Panc1 (cell line): ENCODE measurements at regions not wholly inside any gene's neighbourhood (a gene's known extent, or its start where the extent isn't known, plus 50 kb on each side); places are given as distances from the start of the nearest gene placed in this dataset.

ENCODE experiments used
- ATAC-seq: fragments of 200-7000 bp; cut with Tn5 transposase; 2 replicates; pipeline ENCODE4 v1.9.1; 2020; ENCODE audit warnings: mild to moderate bottlenecking, moderate library complexity
- BruUV-seq: library from RNA; stranded (reverse); fragments of 400-500 nt; replicated peaks from 2 replicates; lab custom pipeline; 2021; lab: Mats Ljungman, UMichigan
- CTCF ChIA-PET: fragments of 300-600 bp; sonication (Branson Sonifier 250); formaldehyde crosslinking; loops from one replicate; lab custom pipeline; 2022; ENCODE audit warnings: antibody characterized with exemption; lab: Charles Lee
- POLR2A ChIA-PET: fragments of 300-600 bp; sonication (Branson Sonifier 250); formaldehyde crosslinking; loops from one replicate; lab custom pipeline; 2022; ENCODE audit warnings: antibody characterized with exemption; lab: Charles Lee
- DNase-seq: peaks from one replicate; pipeline ENCODE4 v3.0.0-alpha.2; 2010; ENCODE audit warnings: low read depth, low spot score
- H3K27ac ChIP-seq: 2 replicates; pipeline ENCODE4 v1.5.1; 2011; ENCODE audit warnings: mild to moderate bottlenecking, low read length, inconsistent platforms
- H3K27me3 ChIP-seq: fragments of 200-500 bp; sonication (Bioruptor generic); 2 replicates; pipeline ENCODE4 v1.6.0; 2014; ENCODE audit warnings: low read length, inconsistent platforms; ENCODE audit not compliant: control insufficient read depth, insufficient read depth
- H3K36me3 ChIP-seq: fragments of 200-500 bp; sonication (Bioruptor generic); 2 replicates; pipeline ENCODE4 v1.5.1; 2014; ENCODE audit warnings: inconsistent platforms, mild to moderate bottlenecking, low read length, moderate library complexity; ENCODE audit not compliant: control insufficient read depth, insufficient read depth
- H3K4me1 ChIP-seq: 2 replicates; pipeline ENCODE4 v1.5.1; 2011; ENCODE audit warnings: inconsistent platforms, mild to moderate bottlenecking, low read length, moderate library complexity; ENCODE audit not compliant: control insufficient read depth, insufficient read depth
- H3K4me3 ChIP-seq, 2 experiments: 2 replicates each; pipeline ENCODE4 v1.5.1; 2011 to 2012; ENCODE audit warnings: low read depth in 2 of 2, low read length in 2 of 2, mild to moderate bottlenecking in 2 of 2, inconsistent platforms in 1 of 2, moderate library complexity in 1 of 2
- H3K9me3 ChIP-seq: fragments of 200-500 bp; sonication (Bioruptor generic); 2 replicates; pipeline ENCODE4 v1.5.1; 2014; ENCODE audit warnings: low read depth, mild to moderate bottlenecking, inconsistent platforms, low read length, moderate library complexity; ENCODE audit not compliant: control insufficient read depth, insufficient read depth
- POLR2AphosphoS5 ChIP-seq: IDR thresholded peaks from 2 replicates; pipeline ENCODE4 v1.6.1; 2012; ENCODE audit warnings: mild to moderate bottlenecking, low read depth, low read length, moderate library complexity
- SIN3A ChIP-seq: IDR thresholded peaks from 2 replicates; pipeline ENCODE4 v1.6.1; 2012; ENCODE audit warnings: low read depth, mild to moderate bottlenecking, low read length, moderate library complexity, borderline replicate concordance; ENCODE audit not compliant: insufficient read depth
- TCF7L2 ChIP-seq: IDR thresholded peaks from 2 replicates; pipeline ENCODE4 v1.6.1; 2011; ENCODE audit warnings: mild to moderate bottlenecking, low read depth, low read length, inconsistent platforms
- in situ Hi-C: cut with HindIII; loops from 2 replicates; pipeline ENCODE4 v1.10.0; 2016; ENCODE audit warnings: low sequenced_read_pairs, low pct_unique_long_range_greater_than_20kb
- intact Hi-C: fragments of 100-400 bp; cut with micrococcal nuclease; formaldehyde crosslinking; loops from one replicate; pipeline ENCODE4 v1.10.0; 2022; ENCODE audit not compliant: unreplicated experiment
- TF ChIP-seq, protein P1 (sequence below): fragments of 450-650 bp; IDR thresholded peaks from 2 replicates; pipeline ENCODE4 v1.5.1; 2017; ENCODE audit warnings: mild to moderate bottlenecking
- TF ChIP-seq, protein P2 (sequence below), 2 experiments: IDR thresholded peaks; 2 replicates each; pipeline ENCODE4 v1.6.1; 2011 to 2012; ENCODE audit warnings: low read depth in 2 of 2, control low read depth in 1 of 2, low read length in 1 of 2, mild to moderate bottlenecking in 1 of 2, moderate library complexity in 1 of 2; ENCODE audit not compliant: insufficient read depth in 1 of 2

DNA sequence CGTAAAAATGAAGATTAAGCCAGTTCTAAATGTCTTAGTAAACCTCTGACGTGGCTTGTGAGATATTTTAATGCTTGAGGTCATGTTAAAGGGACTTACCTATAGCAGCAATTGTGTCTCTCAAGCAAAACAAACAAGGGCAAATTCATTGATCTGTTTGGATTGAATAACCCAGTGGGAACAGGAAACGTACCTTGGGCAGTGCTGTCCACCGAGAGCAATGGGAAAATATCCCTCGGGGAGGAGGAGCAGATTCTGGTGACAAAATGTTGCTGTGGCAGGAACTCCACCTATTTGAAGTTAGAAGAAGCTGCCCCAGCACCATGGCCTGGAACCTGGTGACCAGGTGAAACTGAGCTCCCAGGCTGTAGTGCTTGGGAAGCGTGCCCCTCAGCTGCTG is 107.1 kb upstream of the FZD8 start:
- H3K27me3 ChIP-seq: no peaks in the 10 kb centered on the region
- ChIA-PET POLR2A (no interaction called here), CTCF (no interaction called here)
- H3K4me3 ChIP-seq: no peak overlapping the region
- no peak for TF ChIP-seq TCF7L2
- TF ChIP-seq, protein P1, sequence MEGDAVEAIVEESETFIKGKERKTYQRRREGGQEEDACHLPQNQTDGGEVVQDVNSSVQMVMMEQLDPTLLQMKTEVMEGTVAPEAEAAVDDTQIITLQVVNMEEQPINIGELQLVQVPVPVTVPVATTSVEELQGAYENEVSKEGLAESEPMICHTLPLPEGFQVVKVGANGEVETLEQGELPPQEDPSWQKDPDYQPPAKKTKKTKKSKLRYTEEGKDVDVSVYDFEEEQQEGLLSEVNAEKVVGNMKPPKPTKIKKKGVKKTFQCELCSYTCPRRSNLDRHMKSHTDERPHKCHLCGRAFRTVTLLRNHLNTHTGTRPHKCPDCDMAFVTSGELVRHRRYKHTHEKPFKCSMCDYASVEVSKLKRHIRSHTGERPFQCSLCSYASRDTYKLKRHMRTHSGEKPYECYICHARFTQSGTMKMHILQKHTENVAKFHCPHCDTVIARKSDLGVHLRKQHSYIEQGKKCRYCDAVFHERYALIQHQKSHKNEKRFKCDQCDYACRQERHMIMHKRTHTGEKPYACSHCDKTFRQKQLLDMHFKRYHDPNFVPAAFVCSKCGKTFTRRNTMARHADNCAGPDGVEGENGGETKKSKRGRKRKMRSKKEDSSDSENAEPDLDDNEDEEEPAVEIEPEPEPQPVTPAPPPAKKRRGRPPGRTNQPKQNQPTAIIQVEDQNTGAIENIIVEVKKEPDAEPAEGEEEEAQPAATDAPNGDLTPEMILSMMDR: no peak
- TF ChIP-seq, protein P2, sequence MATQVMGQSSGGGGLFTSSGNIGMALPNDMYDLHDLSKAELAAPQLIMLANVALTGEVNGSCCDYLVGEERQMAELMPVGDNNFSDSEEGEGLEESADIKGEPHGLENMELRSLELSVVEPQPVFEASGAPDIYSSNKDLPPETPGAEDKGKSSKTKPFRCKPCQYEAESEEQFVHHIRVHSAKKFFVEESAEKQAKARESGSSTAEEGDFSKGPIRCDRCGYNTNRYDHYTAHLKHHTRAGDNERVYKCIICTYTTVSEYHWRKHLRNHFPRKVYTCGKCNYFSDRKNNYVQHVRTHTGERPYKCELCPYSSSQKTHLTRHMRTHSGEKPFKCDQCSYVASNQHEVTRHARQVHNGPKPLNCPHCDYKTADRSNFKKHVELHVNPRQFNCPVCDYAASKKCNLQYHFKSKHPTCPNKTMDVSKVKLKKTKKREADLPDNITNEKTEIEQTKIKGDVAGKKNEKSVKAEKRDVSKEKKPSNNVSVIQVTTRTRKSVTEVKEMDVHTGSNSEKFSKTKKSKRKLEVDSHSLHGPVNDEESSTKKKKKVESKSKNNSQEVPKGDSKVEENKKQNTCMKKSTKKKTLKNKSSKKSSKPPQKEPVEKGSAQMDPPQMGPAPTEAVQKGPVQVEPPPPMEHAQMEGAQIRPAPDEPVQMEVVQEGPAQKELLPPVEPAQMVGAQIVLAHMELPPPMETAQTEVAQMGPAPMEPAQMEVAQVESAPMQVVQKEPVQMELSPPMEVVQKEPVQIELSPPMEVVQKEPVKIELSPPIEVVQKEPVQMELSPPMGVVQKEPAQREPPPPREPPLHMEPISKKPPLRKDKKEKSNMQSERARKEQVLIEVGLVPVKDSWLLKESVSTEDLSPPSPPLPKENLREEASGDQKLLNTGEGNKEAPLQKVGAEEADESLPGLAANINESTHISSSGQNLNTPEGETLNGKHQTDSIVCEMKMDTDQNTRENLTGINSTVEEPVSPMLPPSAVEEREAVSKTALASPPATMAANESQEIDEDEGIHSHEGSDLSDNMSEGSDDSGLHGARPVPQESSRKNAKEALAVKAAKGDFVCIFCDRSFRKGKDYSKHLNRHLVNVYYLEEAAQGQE (IDR thresholded peaks at IDR 0.05; ENCODE audit: insufficient read depth in 1 of 2, low read depth in 2 of 2, low read length in 1 of 2): no peak
- ATAC-seq (no peak), DNase-seq (no peak)
- no peak overlapping the region for H3K27ac ChIP-seq
- no peaks in the 10 kb centered on the region for H3K4me1 ChIP-seq
- no TSS peak for BruUV-seq
- intact Hi-C loops: no loop called here
- H3K9me3 ChIP-seq: no peaks in the 10 kb centered on the region
- in situ Hi-C loops: no loop called here
- no peaks in the 10 kb centered on the region for H3K36me3 ChIP-seq

DNA sequence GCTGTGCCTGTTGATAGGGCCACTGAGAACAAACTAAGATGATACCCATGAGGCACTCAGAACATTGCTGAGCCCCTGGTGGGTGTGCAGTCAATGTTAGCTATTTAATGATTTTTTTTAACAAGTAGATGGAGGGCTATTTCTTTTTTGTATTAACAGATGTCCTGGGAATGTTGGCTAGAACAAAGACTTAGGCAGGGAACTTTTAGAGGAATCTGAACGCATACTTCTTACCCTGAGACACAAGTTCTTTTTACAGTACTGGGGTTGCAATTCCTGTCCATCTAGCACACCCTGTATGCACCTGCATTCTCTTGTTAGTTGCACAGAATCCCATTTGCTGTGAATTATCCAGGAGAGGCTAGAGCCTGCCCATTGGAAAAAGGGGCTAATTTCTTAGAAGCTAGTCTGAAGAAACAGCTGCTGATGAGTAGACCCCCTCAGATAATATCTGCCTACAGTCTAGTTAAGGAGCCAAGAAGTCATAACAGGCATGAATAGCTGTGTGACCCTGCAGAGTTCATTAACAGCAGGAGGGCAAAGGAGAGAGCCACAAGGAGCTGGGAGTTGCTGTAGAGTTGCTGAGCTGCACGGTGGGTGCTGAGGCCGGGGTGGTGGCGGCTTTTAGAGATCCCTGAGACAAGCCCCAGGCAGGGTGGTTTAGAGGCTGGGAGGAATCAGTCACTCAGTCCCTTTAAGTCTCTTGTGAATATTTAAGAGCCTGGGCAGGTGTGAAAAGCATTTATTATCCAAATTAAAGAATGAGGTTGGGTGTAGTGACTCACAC is 103.7 kb upstream of the FZD8 start:
- DNase-seq (no peak), ATAC-seq (no peak)
- TF ChIP-seq POLR2AphosphoS5 (no peak), TCF7L2 (no peak), SIN3A (no peak)
- TF ChIP-seq, protein P2 (IDR thresholded peaks at IDR 0.05; ENCODE audit: insufficient read depth in 1 of 2, low read depth in 2 of 2, low read length in 1 of 2): no peak
- TF ChIP-seq, protein P1: no peak
- Histone ChIP-seq H3K4me3 (no peak overlapping the region), H3K36me3 (no peaks in the 10 kb centered on the region), H3K4me1 (no peaks in the 10 kb centered on the region), H3K9me3 (no peaks in the 10 kb centered on the region), H3K27ac (no peak overlapping the region), H3K27me3 (no peaks in the 10 kb centered on the region; the same call in 1 of the 2 replicates)
- ChIA-PET POLR2A (no interaction called here), CTCF (no interaction called here)
- intact Hi-C loops (no loop called here), in situ Hi-C loops (no loop called here)
- no TSS peak for BruUV-seq
